NCI-H510A (cell line): ENCODE measurements at regions not wholly inside any gene's neighbourhood (a gene's known extent, or its start where the extent isn't known, plus 50 kb on each side); places are given as distances from the start of the nearest gene placed in this dataset.
"Not testable (repeated sequence)": the region's sequence is repeated elsewhere in the genome, so short reads cannot be mapped to it uniquely, and the experiment has no call there.

Experiments used
- DNase-seq: peaks from one replicate; lab custom pipeline; 2025; lab: John Stamatoyannopoulos, UW

- not testable (repeated sequence) for DNase-seq
Measured at GRCh38 chr11:11715075-11715474, 93.3 kb upstream of the GALNT18 start.

GRCh38 chr11:11710556-11710955, 88.8 kb upstream of the GALNT18 start:
- DNase-seq = no peak

- no peak for DNase-seq
Measured at GRCh38 chr11:11709447-11710239, 87.8 kb upstream of the GALNT18 start.

- DNase-seq = no peak
Measured at GRCh38 chr11:11708256-11708655, 86.5 kb upstream of the GALNT18 start.

GRCh38 chr11:11706028-11706427, 84.2 kb upstream of the GALNT18 start:
- DNase-seq = no peak

GRCh38 chr11:11703885-11704284, 82.1 kb upstream of the GALNT18 start:
- DNase-seq = no peak

GRCh38 chr11:11701070-11701469, 79.3 kb upstream of the GALNT18 start:
- no peak for DNase-seq

- DNase-seq = no peak
Measured at GRCh38 chr11:11697796-11698195, 76.0 kb upstream of the GALNT18 start.

- peak; percentile 48 for DNase-seq
Measured at GRCh38 chr11:11691296-11692151, 69.7 kb upstream of the GALNT18 start.

- no peak for DNase-seq
Measured at GRCh38 chr11:11681536-11681935, 59.7 kb upstream of the GALNT18 start.

- no peak for DNase-seq
Measured at GRCh38 chr11:11677672-11678356, 56.0 kb upstream of the GALNT18 start.

GRCh38 chr11:11675671-11676181, 53.9 kb upstream of the GALNT18 start:
- no peak for DNase-seq

GRCh38 chr11:11672789-11673188, 51.0 kb upstream of the GALNT18 start:
- no peak for DNase-seq

- DNase-seq = no peak
Measured at GRCh38 chr11:11672101-11672500, 50.3 kb upstream of the GALNT18 start.
